ENCODE measurements at regions not wholly inside any gene's neighbourhood (a gene's known extent, or its start where the extent isn't known, plus 50 kb on each side); places are given as distances from the start of the nearest gene placed in this dataset.

GRCh38 chr3:176147251-176147650 lies 1050.0 kb downstream of the TBL1XR1 start:
- Mint-ChIP-seq H3K27me3 (ENCODE audit: low read depth in 3 of 3) (no peaks in the 10 kb centered on the region), H3K27ac (no peak overlapping the region), H3K36me3 (no peaks in the 10 kb centered on the region), H3K4me1 (no peaks in the 10 kb centered on the region), H3K4me3 (no peak overlapping the region), H3K9me3 (peaks cover 0 to 13% (median 9%) of the 10 kb centered on the region in 7 donors)
- Histone ChIP-seq H3K4me2 (replicated peaks; ENCODE audit: extremely low read depth, low read length, poor library complexity, severe bottlenecking) (no peak overlapping the region), H3K4me1 (ENCODE audit: control insufficient read depth in 1 of 2, insufficient read depth in 2 of 2, low read length in 2 of 2) (no peaks in the 10 kb centered on the region), H3K4me3 (replicated peaks in 1 of 3; ENCODE audit: low read depth in 2 of 3, low read length in 3 of 3) (no peak overlapping the region), H3K27me3 (ENCODE audit: control insufficient read depth in 2 of 2, insufficient read depth in 2 of 2, low read length in 2 of 2) (no peaks in the 10 kb centered on the region), H4K20me1 (ENCODE audit: insufficient read depth, low read length) (no peaks in the 10 kb centered on the region), H3K9ac (ENCODE audit: insufficient read depth, low read length, poor library complexity, severe bottlenecking) (no peak overlapping the region), H2AFZ (ENCODE audit: insufficient read depth, low read depth, low read length, poor library complexity, severe bottlenecking) (no peak overlapping the region), H3K36me3 (replicated peaks in 1 of 2; ENCODE audit: control insufficient read depth in 1 of 2, insufficient read depth in 2 of 2, low read length in 2 of 2) (no peaks in the 10 kb centered on the region), H3K79me2 (ENCODE audit: insufficient read depth, low read length) (no peaks in the 10 kb centered on the region), H3K9me3 (replicated peaks in 1 of 2; ENCODE audit: control insufficient read depth in 1 of 2, insufficient read depth in 1 of 2, low read length in 2 of 2) (peaks cover 4 to 27% of the 10 kb centered on the region in 2 donors), H3K27ac (ENCODE audit: low read depth in 1 of 2, low read length in 2 of 2) (no peak overlapping the region)
- DNase-seq, result no peak
- no CpG with 5 or more reads among the region's 1 CpG for WGBS (ENCODE audit: insufficient coverage)
- no peak for TF ChIP-seq CTCF (IDR thresholded peaks at IDR 0.05)
- intact Hi-C loops (cut with micrococcal nuclease), result no loop called here

GRCh38 chr3:176141837-176142236 lies 1055.4 kb downstream of the TBL1XR1 start:
- intact Hi-C loops (cut with micrococcal nuclease), result no loop called here
- Histone ChIP-seq H3K4me2 (replicated peaks; ENCODE audit: extremely low read depth, low read length, poor library complexity, severe bottlenecking) (no peak overlapping the region), H4K20me1 (ENCODE audit: insufficient read depth, low read length) (no peaks in the 10 kb centered on the region), H3K36me3 (replicated peaks in 1 of 2; ENCODE audit: control insufficient read depth in 1 of 2, insufficient read depth in 2 of 2, low read length in 2 of 2) (no peaks in the 10 kb centered on the region), H3K9ac (ENCODE audit: insufficient read depth, low read length, poor library complexity, severe bottlenecking) (no peak overlapping the region), H3K4me1 (ENCODE audit: control insufficient read depth in 1 of 2, insufficient read depth in 2 of 2, low read length in 2 of 2) (no peaks in the 10 kb centered on the region), H2AFZ (ENCODE audit: insufficient read depth, low read depth, low read length, poor library complexity, severe bottlenecking) (no peak overlapping the region), H3K4me3 (replicated peaks in 1 of 3; ENCODE audit: low read depth in 2 of 3, low read length in 3 of 3) (no peak overlapping the region), H3K9me3 (replicated peaks in 1 of 2; ENCODE audit: control insufficient read depth in 1 of 2, insufficient read depth in 1 of 2, low read length in 2 of 2) (peaks cover 4 to 27% of the 10 kb centered on the region in 2 donors), H3K27ac (ENCODE audit: low read depth in 1 of 2, low read length in 2 of 2) (no peak overlapping the region), H3K27me3 (ENCODE audit: control insufficient read depth in 2 of 2, insufficient read depth in 2 of 2, low read length in 2 of 2) (no peaks in the 10 kb centered on the region), H3K79me2 (ENCODE audit: insufficient read depth, low read length) (no peaks in the 10 kb centered on the region)
- Mint-ChIP-seq H3K27ac (no peak overlapping the region), H3K36me3 (no peaks in the 10 kb centered on the region), H3K4me3 (no peak overlapping the region), H3K4me1 (no peaks in the 10 kb centered on the region), H3K9me3 (peaks cover 0 to 15% (median 9%) of the 10 kb centered on the region in 7 donors), H3K27me3 (ENCODE audit: low read depth in 3 of 3) (no peaks in the 10 kb centered on the region)
- no peak for TF ChIP-seq CTCF (IDR thresholded peaks at IDR 0.05)
- no peak for DNase-seq
- WGBS (ENCODE audit: insufficient coverage), result no CpG with 5 or more reads among the region's 1 CpG
